ENCODE measurements at regions not wholly inside any gene's neighbourhood (a gene's known extent, or its start where the extent isn't known, plus 50 kb on each side); places are given as distances from the start of the nearest gene placed in this dataset.

- TF ChIP-seq CTCF (IDR thresholded peaks at IDR 0.05): no peak
- TF ChIP-seq EZH2 (IDR thresholded peaks at IDR 0.05; ENCODE audit: borderline replicate concordance, insufficient read depth, low read depth, low read length, poor library complexity, severe bottlenecking): no peak
Measured at GRCh38 chr3:18222686-18223085, 202.5 kb downstream of the SATB1 start.

Data from B cell (primary cell).